Keratinocyte (primary cell): ENCODE measurements at regions not wholly inside any gene's neighbourhood (a gene's known extent, or its start where the extent isn't known, plus 50 kb on each side); places are given as distances from the start of the nearest gene placed in this dataset.

Experiments
- DNase-seq: peaks from one replicate; pipeline ENCODE4 v3.0.0-alpha.2; 2011; ENCODE audit warnings: low read depth, missing footprints, low spot score
- FAIRE-seq: peaks from 2 replicates; lab custom pipeline; 2011; peaks lifted over from hg19 to GRCh38; lab: Jason Lieb, UNC
- H2AFZ ChIP-seq: 2 replicates; pipeline ENCODE4 v1.6.0; 2012; ENCODE audit warnings: low read length, control low read depth, inconsistent platforms; ENCODE audit not compliant: control insufficient read depth
- H3K27ac ChIP-seq: 2 replicates; pipeline ENCODE4 v1.5.1; 2011; ENCODE audit warnings: low read length; ENCODE audit not compliant: control insufficient read depth, insufficient read depth
- H3K27me3 ChIP-seq: 3 replicates; pipeline ENCODE4 v1.6.0; 2011; ENCODE audit warnings: low read length; ENCODE audit not compliant: control insufficient read depth, insufficient read depth; ENCODE audit errors: extremely low read depth
- H3K36me3 ChIP-seq, 2 experiments: 2 replicates in 1 of 2; 3 replicates in 1 of 2; pipeline ENCODE4 v1.5.1; 2011; ENCODE audit warnings: low read length in 2 of 2, mild to moderate bottlenecking in 1 of 2; ENCODE audit not compliant: control insufficient read depth in 2 of 2, insufficient read depth in 2 of 2; ENCODE audit errors: extremely low read depth in 1 of 2
- H3K4me1 ChIP-seq: 3 replicates; pipeline ENCODE4 v1.5.1; 2011; ENCODE audit warnings: low read length; ENCODE audit not compliant: control insufficient read depth, insufficient read depth; ENCODE audit errors: extremely low read depth
- H3K4me2 ChIP-seq: 3 replicates; pipeline ENCODE4 v1.6.0; 2011; ENCODE audit warnings: low read depth, low read length; ENCODE audit not compliant: control insufficient read depth, insufficient read depth; ENCODE audit errors: extremely low read depth
- H3K4me3 ChIP-seq, 3 experiments: fragments of 200-600 bp in 1 of 3; sonication (generic) in 1 of 3; 2 replicates in 2 of 3; 3 replicates in 1 of 3; pipeline ENCODE4 v1.5.1; 2011 to 2016; ENCODE audit warnings: low read length in 3 of 3, mild to moderate bottlenecking in 3 of 3, control low read depth in 2 of 3, inconsistent platforms in 1 of 3, low read depth in 1 of 3, mixed read lengths in 1 of 3, mixed run types in 1 of 3, moderate library complexity in 1 of 3; ENCODE audit not compliant: control insufficient read depth in 2 of 3, insufficient read depth in 2 of 3; ENCODE audit errors: extremely low read depth in 1 of 3
- H3K79me2 ChIP-seq: 2 replicates; pipeline ENCODE4 v1.6.0; 2012; ENCODE audit warnings: low read length; ENCODE audit not compliant: control insufficient read depth, insufficient read depth
- H3K9ac ChIP-seq: 3 replicates; pipeline ENCODE4 v1.6.0; 2011; ENCODE audit warnings: low read length; ENCODE audit not compliant: control insufficient read depth, insufficient read depth; ENCODE audit errors: extremely low read depth
- H3K9me1 ChIP-seq: 3 replicates; pipeline ENCODE4 v1.6.0; 2011; ENCODE audit warnings: low read length; ENCODE audit not compliant: control insufficient read depth, insufficient read depth; ENCODE audit errors: extremely low read depth
- H3K9me3 ChIP-seq: 2 replicates; pipeline ENCODE4 v1.5.1; 2012; ENCODE audit warnings: low read depth, low read length; ENCODE audit not compliant: control insufficient read depth
- H4K20me1 ChIP-seq: 3 replicates; pipeline ENCODE4 v1.6.0; 2011; ENCODE audit warnings: low read length; ENCODE audit not compliant: control insufficient read depth, insufficient read depth; ENCODE audit errors: extremely low read depth
- CTCF ChIP-seq, 3 experiments: IDR thresholded peaks in 1 of 3; conservative IDR thresholded peaks in 1 of 3; optimal IDR thresholded peaks in 1 of 3; 2 replicates in 2 of 3; 3 replicates in 1 of 3; pipeline versions ENCODE3 to v1.5.1; 2011; ENCODE audit warnings: low read length in 3 of 3, mild to moderate bottlenecking in 3 of 3, moderate library complexity in 2 of 3, control low read depth in 1 of 3, inconsistent platforms in 1 of 3; ENCODE audit not compliant: insufficient read depth in 2 of 3; ENCODE audit errors: extremely low read depth in 1 of 3
- EZH2 ChIP-seq: IDR thresholded peaks from one replicate; pipeline ENCODE4 v1.6.1; 2012; ENCODE audit warnings: inconsistent platforms, mild to moderate bottlenecking, low read length, moderate library complexity
- dilution Hi-C: fragments of 300-500 bp; cut with MboI; formaldehyde crosslinking; loops from one replicate; pipeline ENCODE4 v1.7.0; 2020; ENCODE audit warnings: low sequenced_read_pairs; ENCODE audit not compliant: extremely low pct_ligation_motif_present

GRCh38 chr11:126138636-126139035 is 72.8 kb downstream of the RPUSD4 start:
- H3K27me3 ChIP-seq = peaks cover 30% of the 10 kb centered on the region
- no peaks in the 10 kb centered on the region for H3K36me3 ChIP-seq
- H2AFZ ChIP-seq = no peak overlapping the region
- H3K4me3 ChIP-seq = no peak overlapping the region
- dilution Hi-C loops = no loop called here
- H4K20me1 ChIP-seq = no peaks in the 10 kb centered on the region
- no peak for TF ChIP-seq CTCF (optimal IDR thresholded peaks at IDR 0.05 in 1 of 3, IDR thresholded peaks at IDR 0.05 in 1 of 3, conservative IDR thresholded peaks at IDR 0.05 in 1 of 3; ENCODE audit: extremely low read depth in 1 of 3, insufficient read depth in 2 of 3, low read length in 3 of 3)
- TF ChIP-seq EZH2 = no peak
- FAIRE-seq (no peak), DNase-seq (no peak)
- H3K4me2 ChIP-seq = no peak overlapping the region
- no peaks in the 10 kb centered on the region for H3K9me1 ChIP-seq
- no peak overlapping the region for H3K9ac ChIP-seq
- no peaks in the 10 kb centered on the region for H3K79me2 ChIP-seq
- no peaks in the 10 kb centered on the region for H3K9me3 ChIP-seq
- no peak overlapping the region for H3K27ac ChIP-seq
- H3K4me1 ChIP-seq = no peaks in the 10 kb centered on the region

GRCh38 chr11:126137136-126137535 is 74.3 kb downstream of the RPUSD4 start:
- no peak overlapping the region for H3K4me3 ChIP-seq
- no peak overlapping the region for H3K4me2 ChIP-seq
- no peaks in the 10 kb centered on the region for H3K79me2 ChIP-seq
- no peak overlapping the region for H3K9ac ChIP-seq
- H3K4me1 ChIP-seq = peaks cover 4% of the 10 kb centered on the region
- H2AFZ ChIP-seq = no peak overlapping the region
- H3K27me3 ChIP-seq = peaks cover 30% of the 10 kb centered on the region
- dilution Hi-C loops = no loop called here
- no peaks in the 10 kb centered on the region for H3K36me3 ChIP-seq
- H4K20me1 ChIP-seq = no peaks in the 10 kb centered on the region
- DNase-seq (no peak), FAIRE-seq (no peak)
- H3K9me3 ChIP-seq = no peaks in the 10 kb centered on the region
- TF ChIP-seq CTCF (optimal IDR thresholded peaks at IDR 0.05 in 1 of 3, IDR thresholded peaks at IDR 0.05 in 1 of 3, conservative IDR thresholded peaks at IDR 0.05 in 1 of 3; ENCODE audit: extremely low read depth in 1 of 3, insufficient read depth in 2 of 3, low read length in 3 of 3) (no peak), EZH2 (no peak)
- H3K27ac ChIP-seq = no peak overlapping the region
- no peaks in the 10 kb centered on the region for H3K9me1 ChIP-seq
